AG09309 (cell line): ENCODE measurements at regions not wholly inside any gene's neighbourhood (a gene's known extent, or its start where the extent isn't known, plus 50 kb on each side); places are given as distances from the start of the nearest gene placed in this dataset.

ENCODE experiments used
- DNase-seq: peaks from one replicate; pipeline ENCODE4 v3.0.0-alpha.2; 2010; ENCODE audit warnings: low read depth
- H3K4me3 ChIP-seq: 2 replicates; pipeline ENCODE4 v1.5.1; 2011; ENCODE audit warnings: mild to moderate bottlenecking, low read depth, low read length, moderate library complexity; ENCODE audit not compliant: control insufficient read depth
- TF ChIP-seq, protein P1 (sequence below): IDR thresholded peaks from 2 replicates; pipeline ENCODE4 v1.5.1; 2011; ENCODE audit warnings: mild to moderate bottlenecking, low read depth, low read length, inconsistent platforms; ENCODE audit not compliant: insufficient read depth, control insufficient read depth; ENCODE audit errors: missing control alignments

DNA sequence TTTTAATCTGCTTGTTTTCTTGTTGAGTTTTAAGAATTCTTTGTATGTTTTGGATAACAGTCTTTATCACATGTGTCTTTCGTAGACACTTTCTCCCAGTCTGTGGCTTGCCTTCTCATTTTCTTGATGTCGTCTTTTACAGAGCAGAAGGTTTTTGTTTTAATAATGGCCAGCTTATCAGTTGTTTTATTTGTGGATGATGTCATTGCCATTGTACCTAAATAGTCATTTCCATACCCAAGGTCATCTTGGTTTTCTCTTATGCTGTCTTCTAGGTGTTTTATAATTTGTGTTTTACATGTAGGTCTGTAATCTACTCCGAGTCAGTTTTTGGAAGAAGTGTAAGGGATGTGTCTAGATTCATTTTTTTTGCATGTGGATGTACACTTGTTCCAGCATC is 159.6 kb upstream of the NUDT6 start:
- no peak for DNase-seq
- no peak overlapping the region for H3K4me3 ChIP-seq
- TF ChIP-seq, protein P1, sequence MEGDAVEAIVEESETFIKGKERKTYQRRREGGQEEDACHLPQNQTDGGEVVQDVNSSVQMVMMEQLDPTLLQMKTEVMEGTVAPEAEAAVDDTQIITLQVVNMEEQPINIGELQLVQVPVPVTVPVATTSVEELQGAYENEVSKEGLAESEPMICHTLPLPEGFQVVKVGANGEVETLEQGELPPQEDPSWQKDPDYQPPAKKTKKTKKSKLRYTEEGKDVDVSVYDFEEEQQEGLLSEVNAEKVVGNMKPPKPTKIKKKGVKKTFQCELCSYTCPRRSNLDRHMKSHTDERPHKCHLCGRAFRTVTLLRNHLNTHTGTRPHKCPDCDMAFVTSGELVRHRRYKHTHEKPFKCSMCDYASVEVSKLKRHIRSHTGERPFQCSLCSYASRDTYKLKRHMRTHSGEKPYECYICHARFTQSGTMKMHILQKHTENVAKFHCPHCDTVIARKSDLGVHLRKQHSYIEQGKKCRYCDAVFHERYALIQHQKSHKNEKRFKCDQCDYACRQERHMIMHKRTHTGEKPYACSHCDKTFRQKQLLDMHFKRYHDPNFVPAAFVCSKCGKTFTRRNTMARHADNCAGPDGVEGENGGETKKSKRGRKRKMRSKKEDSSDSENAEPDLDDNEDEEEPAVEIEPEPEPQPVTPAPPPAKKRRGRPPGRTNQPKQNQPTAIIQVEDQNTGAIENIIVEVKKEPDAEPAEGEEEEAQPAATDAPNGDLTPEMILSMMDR, result no peak

DNA sequence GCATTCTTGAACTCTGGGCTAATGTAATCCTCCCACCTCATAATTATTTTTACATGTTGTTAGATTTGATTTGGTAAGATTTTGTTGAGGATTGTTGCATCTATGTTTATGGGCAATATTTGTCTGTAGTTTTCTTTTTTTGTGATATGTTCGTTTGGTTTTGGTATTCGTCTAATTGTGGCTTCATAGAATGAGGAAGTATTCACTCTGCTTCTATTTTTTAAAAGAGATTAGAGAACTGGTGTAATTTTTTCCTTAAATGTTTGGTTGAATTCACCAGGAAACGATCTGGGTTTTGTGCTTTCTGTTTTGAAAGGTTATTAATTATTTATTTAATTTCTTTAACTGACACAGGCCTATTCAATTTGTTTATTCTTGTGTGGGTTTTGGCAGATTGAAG is 161.2 kb upstream of the NUDT6 start:
- DNase-seq, result no peak
- TF ChIP-seq, protein P1, result no peak
- no peak overlapping the region for H3K4me3 ChIP-seq

DNA sequence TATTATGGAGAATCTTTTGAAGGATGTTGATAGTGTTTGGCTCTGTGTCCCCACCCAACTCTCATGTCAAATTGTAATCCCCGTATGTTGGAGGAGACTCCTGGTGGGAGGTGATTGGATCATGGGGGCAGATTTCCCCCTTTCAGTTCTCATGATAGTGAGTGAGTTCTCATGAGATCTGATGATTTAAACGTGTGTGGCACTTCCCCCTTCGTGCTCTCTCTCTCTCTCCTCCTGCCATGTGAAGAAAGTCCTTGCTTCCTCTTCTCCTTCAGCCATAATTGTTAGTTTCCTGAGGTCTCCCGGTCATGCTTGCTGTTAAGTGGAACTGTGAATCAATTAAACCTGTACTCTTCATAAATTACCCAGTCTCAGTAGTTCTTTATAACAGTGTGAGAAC is 166.1 kb upstream of the NUDT6 start:
- TF ChIP-seq, protein P1, result no peak
- no peak for DNase-seq
- H3K4me3 ChIP-seq, result no peak overlapping the region

DNA sequence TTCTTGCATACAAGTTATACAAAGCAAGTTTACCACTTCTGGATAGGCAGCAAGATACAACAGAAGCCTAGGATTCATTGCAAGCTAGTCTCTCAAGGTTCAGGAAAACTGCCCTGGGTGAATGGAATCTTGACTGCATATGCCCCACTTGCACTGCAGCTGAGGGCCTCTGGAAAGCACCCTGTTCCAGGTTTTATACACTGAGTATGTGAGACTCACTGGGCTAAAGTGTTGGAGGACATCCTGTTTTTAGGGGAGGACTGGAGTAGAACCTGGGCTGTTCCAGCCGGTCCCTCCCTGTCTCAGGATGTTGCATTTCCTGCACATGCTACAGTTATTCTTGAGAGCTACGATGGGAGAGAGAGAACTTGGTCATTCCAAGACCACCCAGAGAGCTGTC is 168.5 kb upstream of the NUDT6 start:
- H3K4me3 ChIP-seq, result no peak overlapping the region
- no peak for DNase-seq
- TF ChIP-seq, protein P1, result no peak

DNA sequence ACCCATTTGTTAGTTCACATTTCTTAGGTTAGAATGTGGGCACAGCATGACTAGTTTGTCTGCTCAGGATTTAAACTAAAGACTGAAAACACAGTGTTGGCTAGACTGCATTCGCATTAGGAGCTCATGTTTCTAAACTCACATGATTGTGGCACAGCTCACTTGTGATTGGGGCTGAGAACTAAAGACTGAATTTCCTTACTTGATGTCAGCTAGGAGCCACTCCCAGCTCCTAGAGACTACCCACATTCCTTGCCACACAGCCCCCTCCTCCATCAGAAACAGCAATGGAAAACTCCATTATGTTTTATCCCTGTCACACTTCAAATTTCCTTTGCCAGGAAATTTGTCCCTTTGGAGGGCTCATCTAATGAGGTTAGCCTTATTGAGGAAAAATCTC is 170.2 kb upstream of the NUDT6 start:
- DNase-seq, result no peak
- no peak overlapping the region for H3K4me3 ChIP-seq
- TF ChIP-seq, protein P1, result no peak

DNA sequence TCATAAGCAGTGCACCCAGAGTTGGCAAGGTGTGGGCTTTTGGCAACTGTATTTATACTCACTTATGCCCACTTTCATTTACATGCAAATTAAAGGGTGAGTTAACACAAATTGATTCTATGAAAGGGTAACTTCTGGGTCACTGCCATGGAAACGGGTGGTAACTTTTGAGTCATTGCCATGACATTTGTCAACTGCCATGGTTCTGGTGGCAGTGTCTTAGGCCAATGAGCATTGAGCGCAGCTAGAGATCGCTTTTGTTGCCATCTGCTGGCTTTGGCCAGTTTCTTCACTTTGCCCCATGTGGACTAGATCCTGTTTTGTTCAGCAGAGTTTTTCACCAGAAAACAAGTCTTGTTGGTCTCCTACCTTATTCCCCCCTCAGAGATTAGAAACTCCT is 170.8 kb upstream of the NUDT6 start:
- no peak overlapping the region for H3K4me3 ChIP-seq
- TF ChIP-seq, protein P1, result no peak
- no peak for DNase-seq

DNA sequence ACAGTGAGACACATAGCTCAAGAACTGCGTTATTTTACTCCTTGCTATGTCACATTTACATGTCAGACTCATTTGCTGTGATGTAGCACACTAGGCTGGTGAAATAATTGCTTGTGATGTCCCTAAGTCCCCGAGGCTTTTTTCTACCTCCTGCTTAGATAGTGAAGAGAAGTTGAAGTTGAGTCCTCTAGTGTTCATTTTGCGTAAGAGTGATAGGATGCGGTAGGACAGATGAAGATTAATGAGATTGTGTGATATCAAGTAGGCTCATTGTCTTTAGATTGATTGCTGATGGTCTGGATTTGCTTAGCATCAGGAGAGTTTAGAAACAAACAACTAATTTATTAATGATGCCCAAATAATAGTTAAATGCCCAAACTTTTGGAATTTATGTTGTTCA is 173.6 kb upstream of the NUDT6 start:
- TF ChIP-seq, protein P1, result no peak
- no peak for DNase-seq
- H3K4me3 ChIP-seq, result no peak overlapping the region
